ENCODE measurements at regions not wholly inside any gene's neighbourhood (a gene's known extent, or its start where the extent isn't known, plus 50 kb on each side); places are given as distances from the start of the nearest gene placed in this dataset.

DNA sequence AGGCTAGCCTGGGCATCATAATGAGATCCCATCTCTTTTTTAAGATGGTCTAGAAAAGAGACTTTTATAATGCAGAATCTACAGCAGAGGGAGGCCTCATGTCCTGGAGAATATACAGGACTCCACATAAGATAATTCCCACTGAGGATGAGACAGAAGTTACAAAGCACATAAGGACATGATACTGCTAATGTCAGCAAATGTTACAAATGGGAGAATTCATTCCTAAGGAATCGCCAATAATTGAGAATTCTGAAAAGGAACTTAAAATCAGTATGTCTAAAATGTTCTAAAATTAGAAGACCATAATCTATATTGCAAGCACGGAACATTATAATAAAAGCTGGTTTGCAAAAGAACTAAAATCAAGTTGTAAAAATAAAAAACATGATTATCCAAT is 131.6 kb upstream of the PKDCC start:
- in situ Hi-C loops (cut with MboI; ENCODE audit: low sequenced_read_pairs) = no loop called here

DNA sequence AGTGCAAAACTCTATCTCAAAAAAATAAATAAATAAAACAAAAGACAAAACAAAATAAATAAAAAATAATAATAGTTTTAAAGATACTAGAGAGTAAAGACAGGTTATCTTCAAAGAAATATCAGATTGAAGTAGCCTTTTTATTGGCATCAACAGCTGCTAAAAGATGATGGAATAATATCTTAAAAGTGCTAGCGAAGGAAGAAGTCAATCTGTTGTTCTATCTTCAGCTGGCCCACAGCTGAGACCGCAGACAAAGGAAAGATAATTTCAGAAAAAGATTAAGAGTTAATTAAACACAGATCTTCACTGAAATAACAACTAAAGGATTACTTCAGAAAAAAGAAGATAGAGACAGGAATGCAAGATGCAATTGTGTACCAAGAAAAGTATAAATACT is 130.2 kb upstream of the PKDCC start:
- in situ Hi-C loops (cut with MboI; ENCODE audit: low sequenced_read_pairs) = no loop called here

DNA sequence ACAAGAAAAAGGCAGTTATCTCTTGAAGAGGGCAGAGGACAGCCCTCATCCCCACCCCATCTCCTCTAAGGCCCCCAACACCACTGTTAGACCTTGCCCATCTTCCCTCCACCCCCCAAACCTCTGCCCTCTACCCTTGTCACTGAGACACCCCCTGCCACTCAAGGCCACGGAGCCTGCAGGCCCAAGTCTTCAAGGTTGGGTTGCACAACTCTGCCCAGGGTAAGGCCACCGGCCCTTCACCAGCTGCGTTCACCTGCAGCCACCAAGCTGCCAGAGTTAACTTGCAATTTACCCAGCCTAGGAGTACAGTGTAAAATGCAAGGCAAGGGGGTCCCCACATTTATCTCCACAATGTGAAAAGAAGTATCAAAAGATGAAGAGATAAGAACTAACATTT is 128.7 kb upstream of the PKDCC start:
- in situ Hi-C loops (cut with MboI; ENCODE audit: low sequenced_read_pairs) = no loop called here

DNA sequence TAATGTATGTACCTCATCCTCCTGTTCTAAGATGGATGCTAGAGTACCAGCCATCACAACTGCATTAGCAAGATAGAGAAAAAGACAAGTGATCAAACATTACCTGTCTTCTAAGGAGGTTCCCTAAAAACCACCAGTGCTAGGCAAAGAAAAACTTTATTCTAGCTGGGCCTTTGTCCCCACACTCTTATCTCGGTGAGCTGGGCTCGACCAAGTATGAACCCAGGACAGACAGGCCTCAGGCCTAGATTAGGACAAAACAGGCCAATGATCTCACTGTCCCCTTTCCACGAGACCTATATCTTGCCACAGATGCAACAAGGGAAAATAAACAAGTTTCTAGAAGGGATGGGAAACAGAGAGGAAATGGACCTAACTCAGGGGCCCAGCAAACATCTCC is 127.6 kb upstream of the PKDCC start:
- in situ Hi-C loops (cut with MboI; ENCODE audit: low sequenced_read_pairs) = no loop called here

DNA sequence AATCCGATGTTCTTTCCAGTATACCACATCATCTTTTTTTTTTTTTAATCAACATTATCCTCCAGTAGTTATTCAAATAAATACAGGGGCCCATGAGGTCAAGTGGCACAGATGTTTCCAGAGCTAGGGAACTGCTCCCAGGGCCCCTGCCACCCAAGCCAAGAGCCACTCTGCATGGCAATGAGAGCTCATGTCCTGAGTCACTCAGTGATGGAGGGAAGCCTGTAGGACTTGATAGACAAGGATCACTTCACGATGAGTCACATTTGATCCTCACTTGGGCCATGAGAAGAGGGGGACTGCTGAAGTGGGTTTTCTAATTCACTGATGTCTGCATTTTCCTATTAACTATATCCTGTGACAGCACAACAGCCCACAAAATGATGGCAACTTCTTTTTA is 127.0 kb upstream of the PKDCC start:
- in situ Hi-C loops (cut with MboI; ENCODE audit: low sequenced_read_pairs) = no loop called here

DNA sequence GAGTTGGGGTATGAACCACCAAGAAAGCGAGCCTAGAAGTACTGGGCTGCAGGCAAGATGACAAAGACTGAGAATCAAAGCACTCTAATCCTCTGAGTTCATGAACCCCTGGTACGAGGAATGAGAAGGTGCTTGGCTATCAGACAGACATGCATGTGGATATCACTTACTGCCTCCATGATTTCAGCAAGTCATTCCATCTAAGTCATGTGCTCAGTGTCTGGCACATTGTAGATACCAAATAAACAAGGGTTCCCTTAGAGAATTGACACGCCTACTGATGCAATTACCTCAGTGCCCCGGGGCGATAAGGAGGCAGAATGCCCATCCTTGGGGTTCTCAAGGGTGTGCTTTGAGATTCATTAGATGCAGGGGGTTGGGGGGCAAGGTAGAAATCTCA is 125.6 kb upstream of the PKDCC start:
- in situ Hi-C loops (cut with MboI; ENCODE audit: low sequenced_read_pairs) = no loop called here

DNA sequence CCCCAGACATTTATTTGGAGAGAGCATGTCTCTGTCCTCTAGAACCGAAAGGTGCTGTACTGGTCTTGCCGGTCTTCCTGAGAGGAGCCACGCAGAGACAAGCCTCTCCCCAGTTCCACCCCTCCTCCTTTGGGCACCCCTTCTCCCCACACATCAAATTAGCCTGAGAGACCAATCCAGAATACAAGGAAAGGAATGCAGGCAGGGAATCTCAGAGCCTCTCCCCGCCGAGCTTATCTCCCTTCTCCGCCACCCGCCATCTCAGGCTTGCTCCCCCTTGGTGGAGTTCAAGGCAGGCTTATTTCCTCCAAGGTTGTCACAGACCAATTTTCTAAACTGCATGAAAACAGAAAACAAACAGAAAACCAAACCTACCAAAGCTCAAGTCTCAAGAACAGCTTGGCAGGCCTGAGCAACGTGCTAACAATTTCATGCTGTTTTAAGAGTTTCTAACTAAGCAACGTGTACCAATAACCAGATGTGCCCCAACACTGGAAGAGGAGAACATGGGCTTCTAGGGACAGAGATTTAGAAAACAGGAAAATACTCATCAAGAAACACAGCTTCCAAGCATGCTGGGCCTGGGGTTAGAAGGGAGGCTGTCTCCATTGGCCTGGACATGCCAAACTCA is 124.5 kb upstream of the PKDCC start:
- in situ Hi-C loops (cut with MboI; ENCODE audit: low sequenced_read_pairs) = no loop called here

DNA sequence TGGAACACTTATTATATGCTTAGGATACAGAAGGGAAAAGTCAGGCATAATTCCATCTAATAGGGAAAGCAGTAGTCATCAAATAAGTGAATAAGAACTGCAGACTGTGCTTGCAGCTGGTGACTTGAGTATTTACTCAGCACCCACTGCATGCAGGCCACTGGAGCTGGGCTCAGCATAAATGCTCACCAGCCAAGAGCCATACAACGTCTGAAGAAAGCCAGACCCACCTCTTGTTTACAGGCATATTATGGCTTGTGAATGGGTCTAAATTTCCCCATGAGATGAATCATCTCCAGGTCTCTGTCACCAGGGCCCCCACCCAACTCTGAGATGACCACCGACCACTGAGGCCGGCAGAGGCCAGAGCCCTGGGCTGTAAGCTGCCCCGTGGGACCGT is 123.8 kb upstream of the PKDCC start:
- in situ Hi-C loops (cut with MboI; ENCODE audit: low sequenced_read_pairs) = no loop called here

DNA sequence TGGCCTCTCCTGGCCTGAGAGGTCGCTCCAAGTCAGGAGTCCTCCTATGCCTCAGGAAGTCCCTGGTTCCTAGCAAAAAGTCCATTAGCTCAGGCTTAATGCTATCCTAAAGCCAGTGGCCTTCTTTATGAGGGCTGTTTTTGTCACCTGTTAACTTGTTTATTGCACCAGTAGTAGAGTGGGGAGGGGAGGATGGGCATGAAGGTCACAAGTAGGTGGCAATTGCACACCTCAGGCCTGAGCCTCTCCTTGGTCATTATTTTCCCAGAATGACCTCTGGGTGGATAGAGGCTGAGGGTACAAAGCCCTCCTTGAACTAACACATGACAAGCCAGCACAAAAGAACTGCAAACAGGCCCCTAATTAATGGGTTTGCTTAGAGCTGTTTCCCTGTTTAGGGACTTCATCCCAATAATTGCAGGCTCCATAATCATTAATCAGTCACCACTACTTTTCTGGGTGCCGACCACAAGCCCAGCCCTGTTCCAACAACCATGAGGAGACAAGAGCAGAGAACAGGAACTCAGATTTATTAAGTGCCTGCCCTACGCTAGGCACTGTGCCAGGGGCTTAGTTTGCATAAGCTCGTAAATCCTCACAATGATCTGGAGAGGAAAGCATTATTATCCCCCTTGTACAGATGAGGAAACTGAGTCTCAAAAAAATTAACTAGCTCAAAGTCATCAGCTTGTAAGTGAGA is 123.0 kb upstream of the PKDCC start:
- in situ Hi-C loops (cut with MboI; ENCODE audit: low sequenced_read_pairs) = no loop called here

DNA sequence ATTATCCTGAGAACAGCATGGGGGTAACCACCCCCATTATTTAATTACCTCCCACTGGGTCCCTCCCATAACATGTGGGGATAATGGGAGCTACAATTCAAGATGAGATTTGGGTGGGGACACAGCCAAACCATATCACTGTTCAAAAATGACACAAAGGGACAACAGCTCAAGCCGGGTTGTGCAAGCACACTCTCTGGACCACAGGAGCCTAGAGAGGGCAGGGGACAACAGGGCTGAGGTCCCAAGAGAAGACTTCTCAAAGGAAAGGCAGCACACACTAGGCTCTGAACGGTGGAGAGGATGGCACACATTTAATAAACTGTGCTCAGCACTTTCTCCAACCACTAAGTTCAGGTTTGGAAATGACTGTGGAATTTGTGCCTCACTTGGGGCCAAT is 122.1 kb upstream of the PKDCC start:
- in situ Hi-C loops (cut with MboI; ENCODE audit: low sequenced_read_pairs) = no loop called here

DNA sequence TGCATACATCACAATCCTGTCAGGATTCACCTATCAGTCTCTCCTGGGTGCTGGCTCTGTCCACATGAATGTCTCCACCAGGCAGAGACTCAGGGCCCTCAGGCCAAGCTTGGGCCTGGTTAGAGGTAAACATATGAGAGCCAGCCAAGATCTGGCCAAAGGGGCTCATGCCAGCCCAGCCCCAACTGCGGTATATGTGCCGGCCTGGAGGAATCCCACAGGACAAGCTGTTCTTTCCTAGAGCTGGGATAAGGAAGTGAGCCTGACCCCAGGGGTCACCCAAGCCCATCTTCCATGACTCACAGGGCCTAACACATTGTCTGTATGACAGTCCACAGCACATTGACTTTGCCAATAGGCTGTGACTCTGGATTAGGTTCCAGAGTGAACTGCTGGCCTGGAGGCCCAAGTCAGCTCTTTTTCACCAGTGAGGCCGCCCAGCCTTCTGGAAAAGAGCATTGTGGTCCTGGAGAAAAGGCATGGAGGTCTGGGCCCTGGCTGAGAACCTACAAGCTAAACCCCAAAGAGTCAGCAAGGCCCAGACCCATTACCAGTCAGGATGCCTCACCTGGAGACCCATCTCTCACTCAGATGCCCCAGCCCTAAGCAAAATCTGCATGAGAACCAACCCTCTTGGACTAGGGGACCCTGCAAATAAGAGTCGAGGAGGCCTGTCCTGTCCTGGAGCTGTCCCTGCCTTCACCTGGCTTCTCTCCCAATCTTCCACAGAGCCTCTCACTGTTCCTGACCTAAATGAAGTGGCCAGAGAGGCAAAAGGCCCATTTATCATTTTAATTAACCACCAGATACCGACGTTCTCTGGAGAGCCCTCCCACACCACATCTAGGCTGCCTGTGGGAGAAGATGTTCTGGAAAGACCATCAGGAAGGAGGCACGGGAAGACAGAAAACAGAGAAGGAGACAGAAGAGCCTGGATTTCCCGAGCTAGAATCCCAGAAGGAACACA is 120.9 kb upstream of the PKDCC start:
- in situ Hi-C loops (cut with MboI; ENCODE audit: low sequenced_read_pairs) = no loop called here

DNA sequence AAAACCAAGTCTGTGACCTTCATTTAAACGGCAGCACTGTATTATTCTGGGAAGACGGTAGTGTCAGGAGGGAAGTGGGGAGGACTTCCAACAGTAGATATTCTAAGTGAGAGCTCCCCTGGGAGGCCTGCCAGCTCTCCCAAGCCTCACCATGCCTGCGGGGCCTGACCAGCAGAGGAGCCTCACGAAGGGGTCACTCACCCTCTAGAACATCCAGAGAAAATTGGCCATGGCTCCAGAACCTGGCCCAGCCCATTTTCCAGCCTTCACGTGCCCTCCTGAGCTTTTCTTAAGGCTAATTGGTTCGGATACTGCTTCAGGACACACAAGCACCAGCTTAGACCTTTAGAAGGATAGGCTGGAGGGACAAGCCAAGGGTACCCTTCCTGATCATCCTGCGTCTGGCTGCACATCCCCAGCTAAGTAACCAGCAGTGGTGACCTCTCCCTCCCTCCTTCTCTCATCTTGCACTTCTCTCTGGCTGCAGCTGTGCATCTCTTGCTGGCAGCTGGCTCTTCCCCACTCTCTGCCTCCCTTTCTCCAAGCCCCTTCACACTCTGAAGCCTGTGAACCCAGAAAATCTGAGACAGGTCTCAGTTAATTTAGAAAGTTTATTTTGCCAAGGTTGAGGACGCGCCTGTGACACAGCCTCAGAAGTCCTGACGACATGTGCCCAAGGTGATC is 120.1 kb upstream of the PKDCC start:
- in situ Hi-C loops (cut with MboI; ENCODE audit: low sequenced_read_pairs) = no loop called here

DNA sequence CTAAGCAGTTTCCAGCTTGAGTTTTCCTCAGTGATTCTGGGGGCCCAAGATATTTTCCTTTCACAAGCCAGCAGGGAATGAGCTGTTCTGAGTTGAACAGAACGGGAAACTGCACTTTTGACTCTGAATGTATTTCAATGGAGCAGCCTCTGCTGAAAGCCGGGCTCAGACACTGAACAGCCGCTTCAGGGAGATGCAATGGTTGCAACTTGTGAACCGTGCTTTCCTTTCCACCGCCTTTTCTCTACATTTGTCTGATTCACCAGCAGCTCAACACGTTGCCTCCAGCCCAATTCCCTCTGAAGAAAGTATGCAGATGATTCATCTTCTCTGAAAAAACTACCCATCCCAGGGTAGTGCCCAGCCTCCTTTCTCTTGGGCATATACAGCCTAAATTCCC is 119.3 kb upstream of the PKDCC start:
- in situ Hi-C loops (cut with MboI; ENCODE audit: low sequenced_read_pairs) = no loop called here

DNA sequence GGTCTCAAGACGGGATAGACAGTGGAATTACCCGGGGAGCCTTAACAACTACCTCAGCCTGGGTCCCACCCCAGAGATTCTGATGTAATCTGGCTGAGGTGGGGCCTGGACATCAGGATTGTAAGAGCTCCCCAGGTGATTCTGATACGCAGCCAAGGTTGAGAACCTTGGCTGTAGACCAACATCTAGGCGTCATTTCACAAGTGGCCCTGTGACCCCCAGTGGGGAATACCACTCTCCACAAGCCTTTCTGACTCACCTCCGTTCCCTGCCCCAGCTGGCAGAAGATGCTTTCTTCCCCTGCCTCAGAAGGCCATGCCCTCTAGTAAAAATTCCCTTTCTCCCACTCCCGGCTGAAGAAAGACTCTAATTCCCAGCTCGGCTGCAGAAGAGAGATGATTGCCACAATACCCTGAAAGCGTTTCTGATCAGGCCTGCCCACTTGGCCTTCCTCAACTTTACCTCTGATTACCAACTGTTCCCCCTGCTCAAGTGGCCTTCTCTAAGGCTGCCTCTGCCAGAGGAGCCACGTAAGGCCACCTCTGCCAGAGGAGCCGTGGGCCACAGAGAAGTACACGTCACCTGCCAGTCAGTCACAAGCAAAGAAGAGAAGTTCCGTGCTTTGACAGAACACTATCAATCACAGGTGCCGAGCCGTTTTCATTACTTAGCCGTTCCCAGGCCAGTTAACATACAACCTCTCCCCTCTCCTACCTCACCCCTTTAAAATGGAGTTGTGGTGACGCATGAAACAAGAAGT is 116.8 kb upstream of the PKDCC start:
- in situ Hi-C loops (cut with MboI; ENCODE audit: low sequenced_read_pairs) = no loop called here

DNA sequence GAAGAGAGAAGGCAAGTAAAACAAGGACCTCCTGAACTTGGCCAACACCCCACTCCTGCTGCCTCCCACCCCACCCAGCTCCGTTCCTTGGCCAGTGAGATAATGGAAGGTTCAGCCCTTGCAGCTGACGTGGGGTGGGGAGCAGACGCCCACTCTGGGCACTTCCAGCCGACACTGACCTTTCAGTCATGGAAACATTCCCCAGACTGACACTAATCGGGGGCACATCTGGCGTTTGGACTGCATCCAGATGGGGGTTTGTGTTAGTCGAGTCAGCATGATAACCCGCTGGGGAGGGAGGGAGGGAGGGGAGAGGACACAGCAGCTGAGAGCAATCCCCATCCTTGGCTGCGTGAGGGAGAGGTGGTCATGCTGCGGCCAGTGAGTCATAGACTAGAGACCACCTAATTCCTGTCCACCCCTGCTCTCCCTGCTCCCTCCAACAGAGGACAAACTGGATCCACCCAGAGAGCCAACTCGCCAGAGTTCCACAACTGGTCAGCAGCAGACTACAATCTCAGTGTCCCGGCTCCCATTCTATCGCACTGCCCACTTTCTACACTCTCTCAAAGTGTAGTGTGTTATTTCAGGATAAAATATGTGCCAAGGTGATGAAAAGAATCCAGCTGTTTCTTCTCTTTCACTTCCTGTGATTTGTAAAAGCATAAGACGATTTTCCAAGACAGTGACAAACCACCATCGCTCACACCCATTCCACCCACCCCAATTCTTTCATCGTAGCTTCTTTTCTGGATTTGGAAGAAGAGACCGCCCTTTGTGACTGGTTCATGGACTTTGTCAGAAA is 115.4 kb upstream of the PKDCC start:
- in situ Hi-C loops (cut with MboI; ENCODE audit: low sequenced_read_pairs) = no loop called here

DNA sequence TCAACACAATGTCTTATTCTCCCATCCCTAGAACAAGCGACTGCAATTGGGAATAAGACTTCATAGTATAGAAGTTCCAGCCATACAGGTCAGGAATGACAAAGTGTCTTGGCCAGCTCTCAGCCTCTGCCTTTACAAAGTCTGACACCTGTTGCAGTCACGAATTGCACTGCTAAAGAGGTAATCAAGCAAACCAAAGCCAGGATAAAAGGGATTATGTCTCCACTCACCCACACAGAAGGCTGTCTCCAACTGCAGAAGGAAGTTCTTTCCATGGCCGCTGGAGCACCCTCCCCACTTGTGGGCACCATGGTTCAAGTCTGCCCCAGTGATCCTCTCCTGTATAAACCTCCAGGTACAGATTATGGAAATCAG is 114.8 kb upstream of the PKDCC start:
- in situ Hi-C loops (cut with MboI; ENCODE audit: low sequenced_read_pairs) = no loop called here

DNA sequence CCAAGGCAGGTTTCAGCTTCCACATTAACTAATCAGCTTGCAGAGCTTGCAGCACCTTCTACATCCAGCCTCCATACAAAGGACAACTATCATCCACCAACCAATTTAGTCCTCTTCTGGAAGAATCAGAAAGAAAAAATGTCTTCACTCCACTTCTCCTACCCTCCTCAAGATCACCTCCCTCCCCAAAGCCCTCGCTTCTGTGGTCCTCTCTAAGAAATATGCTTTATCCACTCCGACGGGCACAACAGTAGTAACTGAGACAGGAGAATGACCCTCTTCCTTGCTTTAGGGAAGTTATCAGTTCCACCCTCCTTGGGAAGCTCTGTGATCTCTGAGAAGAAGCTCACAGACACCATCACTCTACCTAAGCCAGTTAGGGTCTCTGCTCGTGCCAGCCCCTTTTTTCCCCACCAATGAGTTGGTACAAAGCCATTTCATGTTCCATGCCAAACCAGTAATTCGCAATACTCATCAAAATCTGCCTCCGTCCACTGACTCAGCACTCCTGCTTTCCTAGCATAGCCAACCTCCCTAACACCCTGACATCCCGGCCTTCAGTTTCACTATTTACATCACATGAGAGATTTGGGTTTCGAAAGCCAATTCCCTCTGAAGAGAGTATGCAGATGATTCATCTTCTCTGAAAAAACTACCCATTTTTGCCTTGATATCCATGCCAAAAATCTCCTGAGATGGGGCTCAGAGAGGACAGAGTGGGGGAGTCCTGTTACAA is 114.1 kb upstream of the PKDCC start:
- in situ Hi-C loops (cut with MboI; ENCODE audit: low sequenced_read_pairs) = no loop called here

DNA sequence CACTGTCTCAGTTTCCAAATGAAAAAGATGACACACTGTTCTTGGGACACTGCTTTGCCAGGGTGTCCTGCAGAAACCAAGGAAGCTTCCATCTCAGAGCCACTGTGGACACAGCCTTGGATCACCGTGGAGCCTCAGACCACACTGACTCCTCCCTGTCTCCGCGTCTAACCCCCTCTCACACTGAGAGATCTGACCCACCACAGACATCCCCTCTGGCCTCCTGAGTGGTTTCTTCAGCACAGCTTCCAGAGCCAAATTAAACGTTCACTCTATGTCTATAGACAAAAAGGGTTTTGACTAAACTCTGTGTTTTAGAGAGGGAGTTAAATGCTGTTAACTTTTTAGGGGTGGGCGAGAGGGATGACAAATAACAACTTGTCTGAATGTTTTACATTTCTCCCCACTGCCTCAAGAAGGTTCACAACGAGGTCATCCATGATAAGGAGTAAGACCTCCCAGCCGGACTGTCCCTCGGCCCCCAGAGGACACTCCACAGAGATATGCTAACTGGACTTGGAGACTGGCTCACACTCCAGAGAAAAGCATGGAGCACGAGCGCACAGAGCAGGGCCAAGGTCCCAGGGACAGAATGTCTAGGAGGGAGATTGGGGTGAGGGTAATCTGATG is 113.4 kb upstream of the PKDCC start:
- in situ Hi-C loops (cut with MboI; ENCODE audit: low sequenced_read_pairs) = no loop called here

DNA sequence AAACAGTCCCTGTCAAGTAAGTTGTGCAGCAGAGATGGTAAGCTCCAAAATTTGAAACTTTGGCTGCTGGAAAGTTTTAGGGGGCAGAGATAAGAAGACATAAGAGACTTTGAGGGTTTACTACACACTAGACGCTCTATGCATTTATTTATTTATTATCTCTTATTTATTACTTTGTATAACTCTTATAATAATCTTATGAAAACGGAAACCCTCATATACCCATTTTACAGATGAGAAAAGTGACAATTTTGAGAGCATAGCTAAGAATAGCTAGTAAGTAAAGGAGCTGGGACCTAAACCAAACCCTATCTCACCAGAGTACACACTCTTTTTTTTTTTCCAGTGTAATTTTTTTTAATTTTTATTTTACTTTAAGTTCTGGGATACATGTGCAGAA is 112.8 kb upstream of the PKDCC start:
- in situ Hi-C loops (cut with MboI; ENCODE audit: low sequenced_read_pairs) = no loop called here

All from HL-60/S4 treated with retinoic acid at 250 ng/mL for 4 days and 3 days (cell line).